ENCODE measurements at regions not wholly inside any gene's neighbourhood (a gene's known extent, or its start where the extent isn't known, plus 50 kb on each side); places are given as distances from the start of the nearest gene placed in this dataset.
A peak's percentile ranks its signal among the peaks of the same experiment; 100 is the strongest.

GRCh38 chr6:12221856-12222255, 68.3 kb upstream of the EDN1 start:
- intact Hi-C loops (cut with DNase I) = no loop called here
- no peak for DNase-seq

- no peak for DNase-seq
- intact Hi-C loops (cut with DNase I) = no loop called here
Measured at GRCh38 chr6:12222405-12223366, 67.5 kb upstream of the EDN1 start.

DNA sequence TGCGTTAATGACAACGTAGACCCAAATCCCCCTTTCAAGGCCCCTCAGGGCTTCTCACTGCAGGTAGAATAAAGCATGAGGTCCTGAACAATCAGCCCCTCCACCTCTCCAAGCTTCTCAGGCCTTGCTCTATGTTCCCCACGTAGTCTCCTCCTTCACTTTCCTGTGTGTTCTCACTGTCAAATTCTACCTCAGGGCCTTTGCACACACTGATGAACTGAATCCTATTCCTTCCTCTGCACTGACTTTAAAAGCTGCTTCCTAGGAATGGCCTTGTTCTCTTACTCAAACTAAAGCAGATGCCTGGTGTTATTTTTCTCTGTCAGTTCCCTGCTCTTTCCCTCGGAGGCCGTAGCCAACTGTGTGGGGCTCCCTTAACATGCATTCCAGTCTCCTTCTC, 66.8 kb upstream of the EDN1 start:
- intact Hi-C loops (cut with DNase I) = no loop called here

GRCh38 chr6:12224251-12224650, 65.9 kb upstream of the EDN1 start:
- intact Hi-C loops (cut with DNase I) = no loop called here
- no peak for DNase-seq

More for the DNA sequence above, 66.8 kb upstream of the EDN1 start:
- DNase-seq = no peak

- DNase-seq = no peak
- intact Hi-C loops (cut with DNase I) = no loop called here
Measured at GRCh38 chr6:12228447-12229146, 61.6 kb upstream of the EDN1 start.

DNA sequence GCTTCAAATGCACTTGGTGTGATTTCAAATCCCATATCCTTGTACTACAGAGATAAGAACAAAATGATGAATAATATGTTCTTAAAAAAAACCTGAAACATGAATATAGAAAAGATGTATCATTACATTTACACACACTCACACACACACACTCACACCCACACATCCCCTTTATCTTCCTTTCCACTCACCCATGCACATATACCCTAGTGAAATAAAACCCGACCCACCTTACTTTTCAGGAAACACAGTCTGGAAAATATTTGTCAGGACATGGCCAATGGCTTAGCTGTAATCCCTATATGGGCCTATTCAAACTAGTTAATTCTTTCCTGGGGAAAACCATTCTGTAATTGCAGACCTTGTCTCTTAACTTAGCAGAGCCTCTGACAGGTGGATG, 60.8 kb upstream of the EDN1 start:
- intact Hi-C loops (cut with DNase I) = no loop called here

GRCh38 chr6:12230523-12230922, 59.6 kb upstream of the EDN1 start:
- intact Hi-C loops (cut with DNase I) = loop anchor here (5.0 to 10.0 kb wide), 3 partner anchors 216 to 643 kb away; partner anchors contain the start of gene HIVEP1
- DNase-seq = no peak

More for the DNA sequence above, 60.8 kb upstream of the EDN1 start:
- DNase-seq = no peak

GRCh38 chr6:12232339-12232738, 57.8 kb upstream of the EDN1 start:
- no peak for DNase-seq
- intact Hi-C loops (cut with DNase I) = loop anchor here (5.0 to 10.0 kb wide), 3 partner anchors 218 to 645 kb away; partner anchors contain the start of gene HIVEP1

DNA sequence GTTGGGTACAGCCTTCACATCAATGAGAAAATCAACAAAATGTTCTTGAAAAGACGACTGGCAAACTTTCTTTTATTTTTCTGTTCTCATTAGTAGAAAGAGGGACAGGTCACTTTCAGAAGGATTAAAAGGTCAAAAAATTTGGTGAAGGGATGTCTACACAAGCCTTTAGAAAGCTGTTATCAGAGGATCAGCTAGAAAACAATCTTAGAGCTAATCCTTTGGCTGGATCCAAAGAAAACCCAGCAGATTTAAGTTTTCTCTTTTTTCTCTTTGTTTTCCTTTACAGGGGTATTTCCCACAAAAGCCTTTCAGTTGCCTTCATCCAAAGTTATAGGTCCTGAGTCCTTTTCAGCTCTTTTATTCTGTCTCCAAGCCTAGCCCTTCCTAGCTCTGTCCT, 57.3 kb upstream of the EDN1 start:
- DNase-seq = no peak
- intact Hi-C loops (cut with DNase I) = loop anchor here (5.0 to 10.0 kb wide), 3 partner anchors 218 to 646 kb away; partner anchors contain the start of gene HIVEP1

GRCh38 chr6:12233693-12234571, 56.2 kb upstream of the EDN1 start:
- DNase-seq = peak in 5 of 10 donors; percentile 14 to 79 (median 29)
- intact Hi-C loops (cut with DNase I) = loop anchor here (1.0 to 10.0 kb wide), 5 partner anchors 83 to 647 kb away; partner anchors contain the start of gene HIVEP1

DNA sequence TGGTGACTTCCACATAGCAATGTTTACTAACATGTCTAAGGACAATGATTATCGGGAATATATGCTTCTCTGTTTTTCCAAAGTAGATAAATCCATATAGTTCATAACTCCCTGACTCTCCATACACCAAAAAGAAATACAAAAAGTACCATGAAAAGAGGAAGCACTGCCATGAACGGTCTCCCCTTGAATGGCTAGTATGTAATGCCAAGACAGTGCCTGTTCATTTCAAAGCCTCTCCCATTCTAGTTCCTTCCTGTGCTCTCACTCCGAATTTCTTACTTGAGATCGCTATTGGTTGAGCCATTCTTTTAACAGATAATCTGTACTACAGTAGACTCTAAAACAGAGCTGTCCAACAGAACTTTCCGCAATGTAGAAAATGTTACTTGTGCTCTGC, 54.8 kb upstream of the EDN1 start:
- intact Hi-C loops (cut with DNase I) = loop anchor here (2.0 to 10.0 kb wide), 2 partner anchors 85 to 221 kb away; partner anchors contain the start of gene HIVEP1
- no peak for DNase-seq

DNA sequence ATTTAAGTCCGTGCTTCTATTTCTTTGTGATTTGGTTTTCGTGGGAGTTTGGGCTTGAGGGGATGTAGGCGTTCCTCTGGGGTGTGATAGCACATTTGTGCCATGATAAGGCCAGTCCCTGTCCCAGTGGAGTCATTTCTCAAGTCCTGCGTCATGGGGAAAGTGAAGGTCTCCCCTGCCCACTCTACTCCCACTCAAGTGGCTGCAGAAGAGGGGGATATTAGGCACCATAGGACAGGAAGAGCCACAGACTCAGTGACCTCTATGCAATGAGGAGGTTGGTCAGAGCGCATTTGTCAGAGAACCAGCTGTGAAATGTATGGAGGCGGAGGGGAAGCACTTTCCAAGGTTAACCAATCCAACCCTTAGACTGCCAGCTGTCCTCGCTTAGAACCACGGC, 51.9 kb upstream of the EDN1 start:
- DNase-seq = no peak
- intact Hi-C loops (cut with DNase I) = loop anchor here (10.0 kb wide), 1 partner anchor 223 kb away; the partner anchor contains the start of gene HIVEP1
